Esophagus muscularis mucosa (tissue), 3 donors: ENCODE measurements at regions not wholly inside any gene's neighbourhood (a gene's known extent, or its start where the extent isn't known, plus 50 kb on each side); places are given as distances from the start of the nearest gene placed in this dataset.

Experiments
- POLR2A ChIP-seq: fragments of 450-650 bp; IDR thresholded peaks from one replicate; pipeline ENCODE4 v1.6.1; 2017; ENCODE audit warnings: antibody characterized with exemption, moderate library complexity, mild to moderate bottlenecking, low read depth
- POLR2AphosphoS5 ChIP-seq, 2 donors: sonication (generic); formaldehyde crosslinking; IDR thresholded peaks; one replicate each; pipeline ENCODE4 v1.6.1; 2017; ENCODE audit warnings: antibody characterized with exemption in 2 of 2
- TF ChIP-seq, protein P1 (sequence below), 3 experiments: fragments of 200-600 bp in 2 of 3; fragments of 450-650 bp in 1 of 3; sonication (generic) in 2 of 3; IDR thresholded peaks; one replicate each; pipeline ENCODE4 v1.5.1; 2017 to 2019; ENCODE audit warnings: antibody characterized with exemption in 3 of 3, mild to moderate bottlenecking in 2 of 3, moderate library complexity in 1 of 3

DNA sequence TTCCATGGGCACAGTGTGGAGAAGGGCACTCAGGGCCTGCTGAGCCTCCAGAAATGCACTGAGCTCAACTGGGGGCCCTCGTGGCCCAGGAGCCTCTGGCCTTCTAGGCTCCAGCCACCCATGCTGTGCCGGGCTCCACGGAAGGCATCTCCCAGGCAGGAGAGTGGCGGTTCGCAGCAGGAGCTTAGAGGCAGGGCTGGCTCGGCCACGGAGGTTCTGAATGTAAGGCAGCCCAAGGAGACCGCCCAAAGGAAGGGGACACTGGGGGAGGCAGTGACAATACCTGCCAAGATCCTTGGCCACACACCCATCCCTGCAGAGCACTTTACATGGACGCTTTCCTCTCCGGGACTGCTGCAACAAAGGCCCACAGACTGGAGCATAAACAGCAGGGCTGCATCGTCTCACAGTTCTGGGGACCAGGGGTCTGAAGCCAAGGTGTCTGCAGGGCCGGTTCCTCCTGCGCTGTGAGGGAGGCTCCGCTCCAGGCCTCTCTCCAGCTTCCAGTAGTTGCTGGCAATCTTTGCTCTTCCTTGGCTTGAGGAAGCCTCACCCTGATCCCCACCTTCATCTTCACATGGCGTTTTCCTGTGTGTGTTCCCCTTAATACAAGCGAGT is 128.2 kb upstream of the CDH4 start:
- no peak for TF ChIP-seq POLR2A
- TF ChIP-seq, protein P1, sequence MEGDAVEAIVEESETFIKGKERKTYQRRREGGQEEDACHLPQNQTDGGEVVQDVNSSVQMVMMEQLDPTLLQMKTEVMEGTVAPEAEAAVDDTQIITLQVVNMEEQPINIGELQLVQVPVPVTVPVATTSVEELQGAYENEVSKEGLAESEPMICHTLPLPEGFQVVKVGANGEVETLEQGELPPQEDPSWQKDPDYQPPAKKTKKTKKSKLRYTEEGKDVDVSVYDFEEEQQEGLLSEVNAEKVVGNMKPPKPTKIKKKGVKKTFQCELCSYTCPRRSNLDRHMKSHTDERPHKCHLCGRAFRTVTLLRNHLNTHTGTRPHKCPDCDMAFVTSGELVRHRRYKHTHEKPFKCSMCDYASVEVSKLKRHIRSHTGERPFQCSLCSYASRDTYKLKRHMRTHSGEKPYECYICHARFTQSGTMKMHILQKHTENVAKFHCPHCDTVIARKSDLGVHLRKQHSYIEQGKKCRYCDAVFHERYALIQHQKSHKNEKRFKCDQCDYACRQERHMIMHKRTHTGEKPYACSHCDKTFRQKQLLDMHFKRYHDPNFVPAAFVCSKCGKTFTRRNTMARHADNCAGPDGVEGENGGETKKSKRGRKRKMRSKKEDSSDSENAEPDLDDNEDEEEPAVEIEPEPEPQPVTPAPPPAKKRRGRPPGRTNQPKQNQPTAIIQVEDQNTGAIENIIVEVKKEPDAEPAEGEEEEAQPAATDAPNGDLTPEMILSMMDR (IDR thresholded peaks at IDR 0.05): no peak
- TF ChIP-seq POLR2AphosphoS5 (IDR thresholded peaks at IDR 0.05): no peak
